Tibial nerve (tissue), 4 donors: ENCODE measurements at regions not wholly inside any gene's neighbourhood (a gene's known extent, or its start where the extent isn't known, plus 50 kb on each side); places are given as distances from the start of the nearest gene placed in this dataset.

ENCODE experiments used
- DNase-seq, 2 donors: peaks; one replicate each; pipeline ENCODE4 v3.0.0-alpha.2; 2019; ENCODE audit warnings: low spot score in 2 of 2
- H3K27ac ChIP-seq, 4 donors: fragments of 200-600 bp; sonication (generic) in 3 of 4; one replicate each; pipeline ENCODE4 v1.5.1; 2017 to 2019; ENCODE audit warnings: mild to moderate bottlenecking in 1 of 4
- H3K27me3 ChIP-seq, 2 donors: fragments of 200-600 bp; sonication (generic) in 1 of 2; one replicate each; pipeline versions ENCODE4 v1.5.1 to v1.6.0; 2017 to 2019
- H3K36me3 ChIP-seq, 3 donors: fragments of 200-600 bp; sonication (generic); one replicate each; pipeline ENCODE4 v1.5.1; 2018 to 2019
- H3K4me1 ChIP-seq, 4 donors: fragments of 200-600 bp; sonication (generic) in 3 of 4; one replicate each; pipeline ENCODE4 v1.5.1; 2017 to 2019
- H3K4me3 ChIP-seq, 4 donors: fragments of 200-600 bp; sonication (generic) in 3 of 4; one replicate each; pipeline ENCODE4 v1.5.1; 2017 to 2019; ENCODE audit warnings: mild to moderate bottlenecking in 1 of 4, moderate library complexity in 1 of 4
- H3K9me3 ChIP-seq, 4 donors: fragments of 200-600 bp; sonication (generic) in 3 of 4; one replicate each; pipeline ENCODE4 v1.5.1; 2017 to 2019
- CTCF ChIP-seq, 5 experiments: fragments of 200-600 bp in 3 of 5; fragments of 450-650 bp in 2 of 5; sonication (generic) in 3 of 5; IDR thresholded peaks; one replicate each; pipeline ENCODE4 v1.5.1; 2016 to 2019; ENCODE audit warnings: antibody characterized with exemption in 5 of 5, mild to moderate bottlenecking in 3 of 5, moderate library complexity in 2 of 5
- EP300 ChIP-seq, 2 donors: sonication (generic); formaldehyde crosslinking; IDR thresholded peaks; one replicate each; pipeline ENCODE4 v1.6.1; 2017; ENCODE audit warnings: antibody characterized with exemption in 2 of 2, mild to moderate bottlenecking in 1 of 2
- POLR2A ChIP-seq, 2 donors: fragments of 450-650 bp; IDR thresholded peaks; one replicate each; pipeline ENCODE4 v1.6.1; 2017; ENCODE audit warnings: antibody characterized with exemption in 2 of 2, mild to moderate bottlenecking in 2 of 2, moderate library complexity in 2 of 2
- WGBS, 2 donors: methylation state at CpG; one replicate each; pipeline ENCODE4 v1.1.5; 2018; 5-methylcytosine and 5-hydroxymethylcytosine counted together

- WGBS, 2 donors, result 85 to 89% methylated on average over 3 of the region's 3 CpGs
- TF ChIP-seq EP300 (IDR thresholded peaks at IDR 0.05) (no peak), CTCF (IDR thresholded peaks at IDR 0.05) (no peak), POLR2A (IDR thresholded peaks at IDR 0.05) (no peak)
- Histone ChIP-seq H3K4me1 (no peaks in the 10 kb centered on the region), H3K36me3 (no peaks in the 10 kb centered on the region), H3K27me3 (no peaks in the 10 kb centered on the region), H3K27ac (no peak overlapping the region), H3K9me3 (no peaks in the 10 kb centered on the region), H3K4me3 (no peak overlapping the region)
- no peak for DNase-seq
Measured at GRCh38 chr10:10178476-10178875, 839.2 kb upstream of the CELF2 start.

- Histone ChIP-seq H3K9me3 (no peaks in the 10 kb centered on the region), H3K4me1 (no peaks in the 10 kb centered on the region), H3K27me3 (no peaks in the 10 kb centered on the region), H3K36me3 (no peaks in the 10 kb centered on the region), H3K27ac (no peak overlapping the region), H3K4me3 (no peak overlapping the region)
- WGBS, 2 donors, result 83 to 86% methylated on average over 4 of the region's 4 CpGs
- TF ChIP-seq POLR2A (IDR thresholded peaks at IDR 0.05) (no peak), CTCF (IDR thresholded peaks at IDR 0.05) (no peak), EP300 (IDR thresholded peaks at IDR 0.05) (no peak)
- DNase-seq, result no peak
Measured at GRCh38 chr10:10193848-10194247, 823.8 kb upstream of the CELF2 start.

GRCh38 chr10:10196701-10197100 lies 821.0 kb upstream of the CELF2 start:
- Histone ChIP-seq H3K4me3 (no peak overlapping the region), H3K9me3 (no peaks in the 10 kb centered on the region), H3K4me1 (no peaks in the 10 kb centered on the region), H3K27me3 (no peaks in the 10 kb centered on the region), H3K27ac (no peak overlapping the region), H3K36me3 (no peaks in the 10 kb centered on the region)
- no peak for DNase-seq
- 89 to 91% methylated on average over 5 of the region's 5 CpGs for WGBS, 2 donors
- TF ChIP-seq POLR2A (IDR thresholded peaks at IDR 0.05), result no peak
- TF ChIP-seq EP300 (IDR thresholded peaks at IDR 0.05), result no peak
- no peak for TF ChIP-seq CTCF (IDR thresholded peaks at IDR 0.05)

- no peaks in the 10 kb centered on the region for H3K36me3 ChIP-seq
- H3K27me3 ChIP-seq, result no peaks in the 10 kb centered on the region
- H3K4me1 ChIP-seq, result no peaks in the 10 kb centered on the region
- DNase-seq, result no peak
- no peak overlapping the region for H3K4me3 ChIP-seq
- no peak for TF ChIP-seq EP300 (IDR thresholded peaks at IDR 0.05)
- no peak for TF ChIP-seq CTCF (IDR thresholded peaks at IDR 0.05)
- TF ChIP-seq POLR2A (IDR thresholded peaks at IDR 0.05), result no peak
- 84 to 85% methylated on average over 4 of the region's 4 CpGs for WGBS, 2 donors
- no peaks in the 10 kb centered on the region for H3K9me3 ChIP-seq
- H3K27ac ChIP-seq, result no peak overlapping the region
Measured at GRCh38 chr10:10197423-10197822, 820.2 kb upstream of the CELF2 start.

- no peak for TF ChIP-seq CTCF (IDR thresholded peaks at IDR 0.05)
- no peak for TF ChIP-seq POLR2A (IDR thresholded peaks at IDR 0.05)
- TF ChIP-seq EP300 (IDR thresholded peaks at IDR 0.05), result no peak
- H3K36me3 ChIP-seq, result no peaks in the 10 kb centered on the region
- H3K4me1 ChIP-seq, result no peaks in the 10 kb centered on the region
- no peaks in the 10 kb centered on the region for H3K27me3 ChIP-seq
- no peak overlapping the region for H3K27ac ChIP-seq
- WGBS, 2 donors, result 69 to 70% methylated on average over 6 of the region's 6 CpGs
- peaks cover 0 to 7% (median 1%) of the 10 kb centered on the region in 4 donors for H3K9me3 ChIP-seq
- no peak overlapping the region for H3K4me3 ChIP-seq
- no peak for DNase-seq
Measured at GRCh38 chr10:10198363-10198762, 819.3 kb upstream of the CELF2 start.
